T-helper 2 cell treated with Interferon-gamma antibody and Interleukin-4, amounts not matched to agents 100 ng/mL and 5 ng/mL, for 36 hours (primary cell): ENCODE measurements at regions not wholly inside any gene's neighbourhood (a gene's known extent, or its start where the extent isn't known, plus 50 kb on each side); places are given as distances from the start of the nearest gene placed in this dataset.

Experiments
- intact Hi-C: fragments of 100-400 bp; cut with micrococcal nuclease; formaldehyde crosslinking; loops from one replicate; pipeline ENCODE4 v1.15.1; 2023

- intact Hi-C loops: no loop called here
Observed at GRCh38 chr2:128468186-128468920, 149.7 kb upstream of the HS6ST1 start.

GRCh38 chr2:128469203-128469602 is 150.5 kb upstream of the HS6ST1 start:
- intact Hi-C loops: no loop called here

DNA sequence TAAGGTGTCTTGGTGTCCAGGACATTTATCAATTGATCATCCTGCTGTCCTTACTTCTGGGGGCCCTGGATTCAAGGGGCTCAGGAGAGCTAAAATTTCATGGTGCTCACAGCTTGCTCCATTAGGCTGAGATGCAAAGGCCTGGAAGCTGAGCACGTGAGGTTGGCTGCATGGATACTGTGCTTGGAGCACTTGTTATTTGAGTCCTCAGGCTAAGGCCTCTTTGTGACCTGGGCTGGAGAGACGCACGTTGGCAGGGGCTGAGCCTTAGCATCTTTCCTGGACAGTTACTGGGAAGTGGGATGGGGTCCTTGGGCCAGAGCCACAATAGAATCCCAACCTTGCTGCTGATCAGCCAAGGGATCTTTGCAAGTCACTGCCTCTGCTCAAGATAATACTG is 151.2 kb upstream of the HS6ST1 start:
- intact Hi-C loops: no loop called here

GRCh38 chr2:128472789-128473174 is 154.1 kb upstream of the HS6ST1 start:
- intact Hi-C loops: loop anchor here (1.0 to 2.0 kb wide), 5 partner anchors 36 to 152 kb away; no protein-coding TSS in a partner anchor

DNA sequence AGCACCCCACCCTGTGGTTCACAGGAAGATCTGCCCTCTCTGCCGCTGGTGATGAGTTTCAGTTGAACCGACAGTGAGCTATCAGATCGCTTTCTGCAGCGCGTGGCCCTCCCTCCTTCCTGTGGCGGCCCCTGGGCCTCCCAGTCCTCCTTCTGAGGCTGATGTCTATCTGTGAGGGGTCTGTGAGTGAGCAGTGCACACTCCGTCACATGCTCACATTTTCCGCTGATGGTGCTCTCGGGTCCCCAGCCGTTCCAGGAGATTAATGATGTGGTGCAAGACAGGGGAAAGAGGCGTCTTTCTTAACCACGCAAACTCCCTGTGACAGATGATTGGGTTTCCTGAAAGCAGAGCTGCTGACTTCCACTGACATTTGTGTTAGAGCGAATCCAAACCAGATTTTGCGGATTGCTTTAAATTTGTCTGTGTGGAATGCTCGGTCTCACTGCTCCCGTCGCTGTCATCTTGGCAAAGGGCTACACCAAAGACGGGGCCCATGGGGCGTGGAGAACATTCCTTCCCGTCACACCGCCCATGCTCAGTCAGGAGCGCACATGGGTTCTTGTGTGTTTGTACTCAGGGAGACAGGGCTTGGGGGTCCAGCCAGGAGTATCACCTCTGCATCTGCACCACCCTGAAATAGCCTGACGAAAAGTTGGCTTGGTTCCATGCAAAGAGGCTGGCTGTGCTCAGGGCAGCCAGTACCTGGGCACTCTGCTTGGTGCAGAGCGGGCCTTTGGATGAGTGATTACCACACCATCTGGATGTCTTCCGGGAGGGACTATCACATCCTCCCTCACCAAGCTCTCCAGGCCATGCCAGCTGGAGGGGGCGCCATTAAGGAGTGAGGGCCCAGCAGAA is 154.7 kb upstream of the HS6ST1 start:
- intact Hi-C loops: loop anchor here (1.0 to 2.0 kb wide), 5 partner anchors 37 to 153 kb away; no protein-coding TSS in a partner anchor

- intact Hi-C loops: no loop called here
Observed at GRCh38 chr2:128474036-128474955, 155.6 kb upstream of the HS6ST1 start.

GRCh38 chr2:128474962-128475361 is 156.3 kb upstream of the HS6ST1 start:
- intact Hi-C loops: no loop called here

GRCh38 chr2:128475427-128476211 is 157.0 kb upstream of the HS6ST1 start:
- intact Hi-C loops: no loop called here

- intact Hi-C loops: no loop called here
Observed at GRCh38 chr2:128477026-128477820, 158.6 kb upstream of the HS6ST1 start.

DNA sequence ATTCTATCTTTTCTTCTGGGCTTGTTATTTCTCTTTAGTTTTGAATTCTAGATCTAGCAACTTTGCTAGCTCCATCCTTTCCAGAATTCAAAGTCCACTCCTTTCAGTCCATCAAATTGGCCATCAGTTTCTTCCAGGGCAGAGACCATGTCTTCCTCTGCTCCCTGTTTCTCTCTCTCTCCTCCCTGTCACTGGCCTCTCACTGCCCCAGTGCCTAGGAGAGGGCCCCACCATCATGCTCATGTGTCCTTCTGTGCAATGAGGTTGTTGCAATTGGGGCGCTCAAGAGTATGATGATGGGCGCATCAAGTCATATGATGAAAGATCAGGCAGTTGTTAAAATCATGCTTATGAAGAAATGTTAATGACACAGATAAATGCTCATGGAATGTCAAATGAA is 159.2 kb upstream of the HS6ST1 start:
- intact Hi-C loops: no loop called here

DNA sequence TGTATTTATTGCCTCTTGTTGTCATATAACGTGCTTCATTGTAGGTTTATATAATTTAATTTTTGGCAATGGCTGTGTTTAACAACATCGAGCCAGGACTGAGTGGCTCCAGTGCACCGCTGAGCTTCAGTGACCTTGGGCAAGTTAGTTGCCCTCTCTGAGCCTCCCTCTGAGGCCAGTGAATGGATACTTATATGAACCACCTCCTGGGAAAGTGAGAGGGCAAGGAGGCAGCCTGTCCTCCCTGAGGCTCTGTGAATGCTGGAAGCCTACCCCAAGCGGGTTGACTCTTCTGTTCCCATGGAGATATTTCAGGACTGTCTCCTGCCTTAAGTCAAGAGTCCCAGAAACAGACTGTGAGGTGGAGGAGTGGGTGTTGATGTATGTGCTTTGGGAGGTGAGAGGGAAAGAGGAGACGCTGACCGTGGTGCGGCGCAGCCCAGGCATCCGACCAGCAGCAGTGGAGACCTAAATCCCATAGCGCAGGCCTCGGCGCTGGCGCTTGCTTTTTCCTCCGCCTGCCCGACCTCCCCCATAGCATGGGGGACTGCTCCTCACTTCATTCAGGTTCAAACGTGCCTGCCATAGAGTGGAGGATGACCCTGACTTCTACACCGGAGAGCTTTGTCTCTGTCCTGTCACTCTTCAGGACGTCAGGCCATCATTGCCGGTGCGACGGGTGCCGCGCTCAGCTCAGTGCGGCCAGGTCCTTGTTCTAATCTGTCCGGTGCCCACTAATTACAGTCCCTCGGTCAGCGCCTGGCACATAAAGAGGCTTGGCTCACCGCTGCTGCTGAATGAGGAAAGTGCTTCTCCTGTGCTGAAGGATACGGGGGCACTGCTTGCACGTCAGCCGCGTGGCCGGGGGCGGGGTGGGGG is 167.3 kb upstream of the HS6ST1 start:
- intact Hi-C loops: no loop called here

GRCh38 chr2:128486640-128487375 is 168.1 kb upstream of the HS6ST1 start:
- intact Hi-C loops: no loop called here

GRCh38 chr2:128487650-128488387 is 169.2 kb upstream of the HS6ST1 start:
- intact Hi-C loops: no loop called here

DNA sequence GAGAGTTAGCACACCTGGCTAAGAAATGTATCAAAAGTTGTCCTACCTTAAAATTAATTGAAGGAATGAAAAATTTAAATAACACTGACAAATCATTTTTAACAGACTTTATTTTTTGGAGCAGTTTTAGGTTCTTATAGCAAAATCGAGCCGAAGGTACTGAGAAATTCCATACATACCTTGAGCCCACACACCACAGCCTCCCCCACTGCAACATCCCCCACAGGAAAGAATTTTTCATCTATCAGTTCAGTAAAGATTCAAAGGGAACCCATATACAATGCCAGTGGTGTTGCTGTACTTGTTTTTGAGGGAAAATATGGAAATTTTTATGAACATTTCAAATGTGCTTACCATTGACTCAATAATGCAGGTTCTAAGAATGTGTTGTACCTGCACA is 169.8 kb upstream of the HS6ST1 start:
- intact Hi-C loops: no loop called here

DNA sequence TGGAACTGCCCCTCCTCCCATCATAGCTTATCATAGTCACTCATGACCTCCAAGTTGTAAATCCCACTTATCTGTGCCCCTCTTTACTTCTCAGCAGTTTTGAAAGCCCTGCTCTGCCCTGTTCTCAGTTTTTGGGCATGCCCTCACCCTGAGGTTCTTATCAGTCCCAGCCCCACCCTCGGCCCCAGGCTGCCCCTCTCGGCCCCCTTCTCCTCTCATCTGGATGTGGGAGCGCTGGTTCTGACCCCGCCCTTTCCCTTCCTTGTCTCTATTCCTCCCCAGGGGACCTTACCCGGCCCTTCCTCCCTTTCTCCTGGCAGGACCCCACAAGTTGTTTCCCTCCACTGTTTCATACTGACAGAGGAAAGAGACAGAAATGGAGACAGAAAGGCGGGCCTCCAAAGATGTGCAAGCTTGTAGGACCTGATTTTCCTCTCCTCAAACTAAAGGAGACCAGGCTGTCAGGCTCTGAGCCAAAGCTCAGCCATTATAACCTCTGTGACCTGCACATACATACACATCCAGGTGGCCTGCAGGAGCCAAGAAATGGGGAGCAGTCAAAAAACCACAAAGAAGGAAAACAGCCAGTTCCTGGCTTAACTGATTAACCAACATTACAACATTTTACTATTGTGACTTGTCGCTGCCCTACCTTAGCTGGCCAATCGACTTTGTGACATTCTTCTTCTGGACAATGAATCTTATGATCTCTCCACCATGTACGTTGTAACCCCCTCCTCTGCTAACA is 171.0 kb upstream of the HS6ST1 start:
- intact Hi-C loops: no loop called here

DNA sequence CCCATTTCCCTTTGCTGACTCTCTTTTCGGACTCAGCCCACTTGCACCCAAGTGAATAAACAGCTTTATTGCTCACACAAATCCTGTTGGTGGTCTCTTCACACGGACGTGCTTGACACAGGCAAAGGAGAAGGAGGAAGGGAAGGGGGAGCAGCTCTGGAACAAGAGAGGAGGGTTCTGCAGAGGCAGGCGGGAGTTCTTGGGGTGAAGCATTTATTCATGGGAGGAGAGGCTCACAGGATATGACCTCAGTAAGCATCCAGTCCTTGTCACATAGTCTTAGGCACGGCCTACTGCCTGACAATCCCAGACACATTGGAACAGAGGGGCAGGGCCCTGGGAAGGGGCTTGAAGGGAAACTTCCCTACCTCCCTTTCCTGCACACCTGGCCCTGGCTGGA is 171.7 kb upstream of the HS6ST1 start:
- intact Hi-C loops: no loop called here
